HL-60/S4 (cell line): ENCODE measurements at regions not wholly inside any gene's neighbourhood (a gene's known extent, or its start where the extent isn't known, plus 50 kb on each side); places are given as distances from the start of the nearest gene placed in this dataset.
"Not testable (repeated sequence)": the region's sequence is repeated elsewhere in the genome, so short reads cannot be mapped to it uniquely, and the experiment has no call there.

Source experiments
- in situ Hi-C: fragments of 300-500 bp; cut with MboI; formaldehyde crosslinking; loops from 2 replicates; pipeline ENCODE4 v1.14.3; 2022; ENCODE audit warnings: low sequenced_read_pairs

- in situ Hi-C loops, result no loop called here
Measured at GRCh38 chr6:6412221-6412620, 91.8 kb upstream of the F13A1 start.

- in situ Hi-C loops, result no loop called here
Measured at GRCh38 chr6:6412700-6413099, 92.2 kb upstream of the F13A1 start.

GRCh38 chr6:6414931-6415330, 94.5 kb upstream of the F13A1 start:
- in situ Hi-C loops, result no loop called here

GRCh38 chr6:6417475-6417874, 97.0 kb upstream of the F13A1 start:
- in situ Hi-C loops, result no loop called here

- in situ Hi-C loops, result no loop called here
Measured at GRCh38 chr6:6418421-6418820, 98.0 kb upstream of the F13A1 start.

GRCh38 chr6:6420107-6420506, 99.6 kb upstream of the F13A1 start:
- in situ Hi-C loops, result no loop called here

GRCh38 chr6:6434151-6434550, 113.7 kb upstream of the F13A1 start:
- in situ Hi-C loops, result no loop called here

GRCh38 chr6:6434723-6435122, 114.3 kb upstream of the F13A1 start:
- in situ Hi-C loops, result no loop called here

GRCh38 chr6:6436366-6436765, 115.9 kb upstream of the F13A1 start:
- in situ Hi-C loops, result no loop called here

GRCh38 chr6:6436946-6437345, 116.5 kb upstream of the F13A1 start:
- in situ Hi-C loops, result no loop called here

- in situ Hi-C loops, result no loop called here
Measured at GRCh38 chr6:6438286-6438685, 117.8 kb upstream of the F13A1 start.

GRCh38 chr6:6439778-6440177, 119.3 kb upstream of the F13A1 start:
- in situ Hi-C loops, result no loop called here

GRCh38 chr6:6452002-6452401, 131.5 kb upstream of the F13A1 start:
- in situ Hi-C loops, result no loop called here

GRCh38 chr6:6453186-6453585, 132.7 kb upstream of the F13A1 start:
- in situ Hi-C loops, result no loop called here

- in situ Hi-C loops, result no loop called here
Measured at GRCh38 chr6:6455272-6455671, 133.2 kb upstream of the LY86 start.

- in situ Hi-C loops, result no loop called here
Measured at GRCh38 chr6:6458172-6458571, 130.3 kb upstream of the LY86 start.

- in situ Hi-C loops, result not testable (repeated sequence)
Measured at GRCh38 chr6:6459963-6460362, 128.6 kb upstream of the LY86 start.

- in situ Hi-C loops, result no loop called here
Measured at GRCh38 chr6:6460416-6460815, 128.1 kb upstream of the LY86 start.

- in situ Hi-C loops, result no loop called here
Measured at GRCh38 chr6:6461138-6461537, 127.4 kb upstream of the LY86 start.

GRCh38 chr6:6466967-6467761, 121.4 kb upstream of the LY86 start:
- in situ Hi-C loops, result no loop called here

GRCh38 chr6:6469074-6469473, 119.4 kb upstream of the LY86 start:
- in situ Hi-C loops, result no loop called here

GRCh38 chr6:6470123-6470522, 118.4 kb upstream of the LY86 start:
- in situ Hi-C loops, result no loop called here

GRCh38 chr6:6471276-6471675, 117.2 kb upstream of the LY86 start:
- in situ Hi-C loops, result no loop called here
